WTC11 (cell line): ENCODE measurements at regions not wholly inside any gene's neighbourhood (a gene's known extent, or its start where the extent isn't known, plus 50 kb on each side); places are given as distances from the start of the nearest gene placed in this dataset.

Experiments
- ATAC-seq: fragments of 200-7000 bp; cut with Tn5 transposase; 2 replicates; pipeline ENCODE4 v1.10.0; 2021; ENCODE audit warnings: mild to moderate bottlenecking, moderate library complexity
- CTCF ChIA-PET: fragments of 300-600 bp; sonication (Branson Sonifier 250); formaldehyde crosslinking; loops from one replicate; lab custom pipeline; 2021; ENCODE audit warnings: antibody characterized with exemption; lab: Charles Lee
- POLR2A ChIA-PET: fragments of 350-600 bp; sonication (Branson Sonifier 250); formaldehyde crosslinking; loops from one replicate; lab custom pipeline; 2021; ENCODE audit warnings: antibody characterized with exemption; lab: Charles Lee
- DNase-seq: peaks from one replicate; pipeline ENCODE4 v3.0.0; 2021; ENCODE audit warnings: low spot score
- H3K27ac Mint-ChIP-seq: 2 replicates; pipeline ENCODE4 v1.8.0; 2021; ENCODE audit warnings: mixed read lengths
- H3K27me3 Mint-ChIP-seq: 2 replicates; pipeline ENCODE4 v1.8.0; 2021; ENCODE audit warnings: low read depth, mild to moderate bottlenecking, moderate library complexity, mixed read lengths
- H3K36me3 Mint-ChIP-seq: 2 replicates; pipeline ENCODE4 v1.8.0; 2021; ENCODE audit warnings: mixed read lengths
- H3K4me1 Mint-ChIP-seq: 2 replicates; pipeline ENCODE4 v1.8.0; 2022; ENCODE audit warnings: mixed read lengths
- H3K4me3 Mint-ChIP-seq: 2 replicates; pipeline ENCODE4 v1.8.0; 2021; ENCODE audit warnings: mild to moderate bottlenecking, moderate library complexity, mixed read lengths
- H3K9me3 Mint-ChIP-seq: 2 replicates; pipeline ENCODE4 v1.8.0; 2021; ENCODE audit warnings: mixed read lengths
- ATF1 ChIP-seq: sonication (generic); formaldehyde crosslinking; IDR thresholded peaks from 2 replicates; pipeline ENCODE4 v1.8.1; 2023; ENCODE audit warnings: mild to moderate bottlenecking, moderate library complexity, missing genetic modification reagents
- ELF4 ChIP-seq: sonication (generic); formaldehyde crosslinking; IDR thresholded peaks from 2 replicates; pipeline ENCODE4 v1.8.1; 2022; ENCODE audit warnings: low read depth, mild to moderate bottlenecking, moderate library complexity, missing genetic modification reagents
- GTF2I ChIP-seq: fragments of 250-450 bp; sonication (Bioruptor Pico); conservative IDR thresholded peaks from 2 replicates; pipeline ENCODE4 v1.4.0; 2021; ENCODE audit warnings: mild to moderate bottlenecking
- NFYB ChIP-seq: sonication (generic); formaldehyde crosslinking; conservative IDR thresholded peaks from 2 replicates; pipeline ENCODE4 v1.8.0; 2022; ENCODE audit warnings: low read depth, missing genetic modification reagents
- NR3C1 ChIP-seq: sonication (generic); formaldehyde crosslinking; conservative IDR thresholded peaks from 2 replicates; pipeline ENCODE4 v1.8.1; 2023; ENCODE audit warnings: low read depth, mild to moderate bottlenecking, missing genetic modification reagents
- OVOL2 ChIP-seq: fragments of 250-450 bp; sonication (Bioruptor Pico); IDR thresholded peaks from 2 replicates; pipeline ENCODE4 v1.9.0; 2021; ENCODE audit warnings: mild to moderate bottlenecking, borderline replicate concordance
- PRRX2 ChIP-seq: fragments of 250-450 bp; sonication (Bioruptor Pico); IDR thresholded peaks from 2 replicates; pipeline ENCODE4 v1.8.0; 2021; ENCODE audit warnings: mild to moderate bottlenecking
- SP1 ChIP-seq: sonication (generic); formaldehyde crosslinking; conservative IDR thresholded peaks from 2 replicates; pipeline ENCODE4 v1.8.1; 2022; ENCODE audit warnings: missing genetic modification reagents
- TEAD1 ChIP-seq: sonication (generic); formaldehyde crosslinking; IDR thresholded peaks from 2 replicates; pipeline ENCODE4 v1.8.0; 2022; ENCODE audit warnings: mild to moderate bottlenecking, missing genetic modification reagents
- TEAD4 ChIP-seq: sonication (generic); formaldehyde crosslinking; IDR thresholded peaks from 2 replicates; pipeline ENCODE4 v1.8.0; 2022; ENCODE audit warnings: mild to moderate bottlenecking, missing genetic modification reagents
- ZNF396 ChIP-seq: fragments of 250-450 bp; sonication (Bioruptor Pico); IDR thresholded peaks from 2 replicates; pipeline ENCODE4 v1.8.0; 2021; ENCODE audit warnings: mild to moderate bottlenecking, moderate library complexity, borderline replicate concordance
- TF ChIP-seq, protein P1 (sequence below): sonication (generic); formaldehyde crosslinking; IDR thresholded peaks from 2 replicates; pipeline ENCODE4 v1.8.0; 2023; ENCODE audit warnings: missing genetic modification reagents, mild to moderate bottlenecking, borderline replicate concordance
- TF ChIP-seq, protein P2 (sequence below): fragments of 250-450 bp; sonication (Bioruptor Pico); conservative IDR thresholded peaks from 2 replicates; pipeline ENCODE4 v1.9.0; 2021; ENCODE audit warnings: mild to moderate bottlenecking
- TF ChIP-seq, protein P3 (sequence below): sonication (generic); formaldehyde crosslinking; IDR thresholded peaks from 2 replicates; pipeline ENCODE4 v1.8.1; 2023; ENCODE audit warnings: mild to moderate bottlenecking, missing genetic modification reagents
- TF ChIP-seq, protein P4 (sequence below): fragments of 250-450 bp; sonication (Bioruptor Pico); IDR thresholded peaks from 2 replicates; pipeline ENCODE4 v1.8.0; 2021; ENCODE audit warnings: mild to moderate bottlenecking
- TF ChIP-seq, protein P5 (sequence below): sonication (generic); formaldehyde crosslinking; IDR thresholded peaks from 2 replicates; pipeline ENCODE4 v1.8.1; 2022; ENCODE audit warnings: mild to moderate bottlenecking, moderate library complexity, missing genetic modification reagents

DNA sequence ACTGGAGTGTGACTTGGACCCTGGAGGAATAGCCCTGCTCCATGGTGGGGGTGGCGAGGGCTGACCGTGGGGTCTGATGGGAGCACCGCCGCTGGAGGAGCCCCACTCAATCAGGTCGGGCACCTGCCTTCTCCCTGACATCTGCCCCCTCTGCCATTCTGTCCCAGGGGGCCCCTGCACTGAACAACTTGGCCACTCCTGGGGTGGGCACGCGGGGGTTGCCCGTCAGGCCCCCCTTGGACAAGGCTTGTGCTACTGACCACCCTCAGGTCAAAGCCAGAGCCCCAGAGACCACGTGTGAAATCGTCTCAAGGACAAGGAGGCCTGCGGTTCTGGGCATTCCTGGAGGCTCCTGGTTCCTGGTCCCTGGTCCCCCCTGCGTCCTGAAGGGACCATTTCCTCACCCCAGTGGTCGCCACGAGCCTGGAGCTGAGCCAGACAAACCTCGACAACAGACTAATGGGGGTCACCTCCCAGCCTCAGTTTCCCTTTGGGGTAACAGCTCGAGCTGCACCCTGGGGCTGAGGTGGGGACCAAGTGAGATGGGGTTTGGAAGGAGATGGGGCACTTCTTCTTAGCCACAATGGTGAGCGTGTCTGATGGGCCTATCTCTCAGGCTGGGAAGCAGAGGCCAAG is 73.4 kb upstream of the RNU6ATAC start:
- Mint-ChIP-seq H3K27me3 (no peaks in the 10 kb centered on the region), H3K4me3 (no peak overlapping the region), H3K4me1 (no peaks in the 10 kb centered on the region), H3K36me3 (no peaks in the 10 kb centered on the region), H3K9me3 (no peaks in the 10 kb centered on the region), H3K27ac (no peak overlapping the region)
- POLR2A ChIA-PET = no interaction called here
- TF ChIP-seq ELF4 (CRISPR knock-in tag) = no peak
- TF ChIP-seq, protein P1, sequence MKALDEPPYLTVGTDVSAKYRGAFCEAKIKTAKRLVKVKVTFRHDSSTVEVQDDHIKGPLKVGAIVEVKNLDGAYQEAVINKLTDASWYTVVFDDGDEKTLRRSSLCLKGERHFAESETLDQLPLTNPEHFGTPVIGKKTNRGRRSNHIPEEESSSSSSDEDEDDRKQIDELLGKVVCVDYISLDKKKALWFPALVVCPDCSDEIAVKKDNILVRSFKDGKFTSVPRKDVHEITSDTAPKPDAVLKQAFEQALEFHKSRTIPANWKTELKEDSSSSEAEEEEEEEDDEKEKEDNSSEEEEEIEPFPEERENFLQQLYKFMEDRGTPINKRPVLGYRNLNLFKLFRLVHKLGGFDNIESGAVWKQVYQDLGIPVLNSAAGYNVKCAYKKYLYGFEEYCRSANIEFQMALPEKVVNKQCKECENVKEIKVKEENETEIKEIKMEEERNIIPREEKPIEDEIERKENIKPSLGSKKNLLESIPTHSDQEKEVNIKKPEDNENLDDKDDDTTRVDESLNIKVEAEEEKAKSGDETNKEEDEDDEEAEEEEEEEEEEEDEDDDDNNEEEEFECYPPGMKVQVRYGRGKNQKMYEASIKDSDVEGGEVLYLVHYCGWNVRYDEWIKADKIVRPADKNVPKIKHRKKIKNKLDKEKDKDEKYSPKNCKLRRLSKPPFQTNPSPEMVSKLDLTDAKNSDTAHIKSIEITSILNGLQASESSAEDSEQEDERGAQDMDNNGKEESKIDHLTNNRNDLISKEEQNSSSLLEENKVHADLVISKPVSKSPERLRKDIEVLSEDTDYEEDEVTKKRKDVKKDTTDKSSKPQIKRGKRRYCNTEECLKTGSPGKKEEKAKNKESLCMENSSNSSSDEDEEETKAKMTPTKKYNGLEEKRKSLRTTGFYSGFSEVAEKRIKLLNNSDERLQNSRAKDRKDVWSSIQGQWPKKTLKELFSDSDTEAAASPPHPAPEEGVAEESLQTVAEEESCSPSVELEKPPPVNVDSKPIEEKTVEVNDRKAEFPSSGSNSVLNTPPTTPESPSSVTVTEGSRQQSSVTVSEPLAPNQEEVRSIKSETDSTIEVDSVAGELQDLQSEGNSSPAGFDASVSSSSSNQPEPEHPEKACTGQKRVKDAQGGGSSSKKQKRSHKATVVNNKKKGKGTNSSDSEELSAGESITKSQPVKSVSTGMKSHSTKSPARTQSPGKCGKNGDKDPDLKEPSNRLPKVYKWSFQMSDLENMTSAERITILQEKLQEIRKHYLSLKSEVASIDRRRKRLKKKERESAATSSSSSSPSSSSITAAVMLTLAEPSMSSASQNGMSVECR (CRISPR knock-in tag) = no peak
- TF ChIP-seq, protein P2, sequence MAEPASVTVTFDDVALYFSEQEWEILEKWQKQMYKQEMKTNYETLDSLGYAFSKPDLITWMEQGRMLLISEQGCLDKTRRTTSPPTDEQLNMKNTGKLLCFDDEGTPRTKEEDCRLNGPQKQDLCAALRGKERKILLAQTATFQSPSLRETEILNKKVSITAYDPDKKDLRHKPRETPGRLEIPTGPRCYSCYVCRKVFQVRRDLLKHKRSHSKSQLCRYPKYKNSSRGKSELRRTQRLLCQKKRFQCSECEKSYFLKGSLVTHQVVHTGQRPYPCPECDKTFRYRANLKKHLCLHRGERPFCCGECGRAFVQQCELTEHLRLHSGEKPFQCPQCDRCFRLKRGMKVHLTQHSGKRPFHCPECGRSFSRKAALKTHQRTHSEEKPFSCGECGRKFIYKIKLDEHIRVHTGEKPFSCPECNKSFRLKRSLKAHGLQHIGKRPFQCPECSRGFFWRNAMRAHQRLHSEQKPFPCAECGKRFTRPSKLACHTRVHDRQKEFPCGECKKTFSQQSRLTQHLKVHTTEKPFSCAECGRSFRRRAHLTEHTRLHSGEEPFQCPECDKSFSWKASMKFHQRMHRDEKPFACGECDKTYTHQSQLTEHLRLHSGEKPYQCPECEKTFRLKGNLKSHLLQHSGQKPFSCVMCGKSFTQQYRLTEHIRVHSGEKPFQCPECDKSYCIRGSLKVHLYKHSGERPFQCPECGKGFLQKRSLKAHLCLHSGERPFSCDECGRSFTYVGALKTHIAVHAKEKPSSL (CRISPR knock-in tag) = no peak
- TF ChIP-seq, protein P3, sequence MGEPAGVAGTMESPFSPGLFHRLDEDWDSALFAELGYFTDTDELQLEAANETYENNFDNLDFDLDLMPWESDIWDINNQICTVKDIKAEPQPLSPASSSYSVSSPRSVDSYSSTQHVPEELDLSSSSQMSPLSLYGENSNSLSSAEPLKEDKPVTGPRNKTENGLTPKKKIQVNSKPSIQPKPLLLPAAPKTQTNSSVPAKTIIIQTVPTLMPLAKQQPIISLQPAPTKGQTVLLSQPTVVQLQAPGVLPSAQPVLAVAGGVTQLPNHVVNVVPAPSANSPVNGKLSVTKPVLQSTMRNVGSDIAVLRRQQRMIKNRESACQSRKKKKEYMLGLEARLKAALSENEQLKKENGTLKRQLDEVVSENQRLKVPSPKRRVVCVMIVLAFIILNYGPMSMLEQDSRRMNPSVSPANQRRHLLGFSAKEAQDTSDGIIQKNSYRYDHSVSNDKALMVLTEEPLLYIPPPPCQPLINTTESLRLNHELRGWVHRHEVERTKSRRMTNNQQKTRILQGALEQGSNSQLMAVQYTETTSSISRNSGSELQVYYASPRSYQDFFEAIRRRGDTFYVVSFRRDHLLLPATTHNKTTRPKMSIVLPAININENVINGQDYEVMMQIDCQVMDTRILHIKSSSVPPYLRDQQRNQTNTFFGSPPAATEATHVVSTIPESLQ (CRISPR knock-in tag) = no peak
- TF ChIP-seq SP1 = no peak
- no peak for TF ChIP-seq OVOL2 (CRISPR knock-in tag)
- TF ChIP-seq ZNF396 (CRISPR knock-in tag) = no peak
- TF ChIP-seq PRRX2 (CRISPR knock-in tag) = no peak
- no peak for TF ChIP-seq NR3C1
- TF ChIP-seq NFYB (CRISPR knock-in tag) = no peak
- no peak for TF ChIP-seq TEAD4 (CRISPR knock-in tag)
- TF ChIP-seq, protein P4, sequence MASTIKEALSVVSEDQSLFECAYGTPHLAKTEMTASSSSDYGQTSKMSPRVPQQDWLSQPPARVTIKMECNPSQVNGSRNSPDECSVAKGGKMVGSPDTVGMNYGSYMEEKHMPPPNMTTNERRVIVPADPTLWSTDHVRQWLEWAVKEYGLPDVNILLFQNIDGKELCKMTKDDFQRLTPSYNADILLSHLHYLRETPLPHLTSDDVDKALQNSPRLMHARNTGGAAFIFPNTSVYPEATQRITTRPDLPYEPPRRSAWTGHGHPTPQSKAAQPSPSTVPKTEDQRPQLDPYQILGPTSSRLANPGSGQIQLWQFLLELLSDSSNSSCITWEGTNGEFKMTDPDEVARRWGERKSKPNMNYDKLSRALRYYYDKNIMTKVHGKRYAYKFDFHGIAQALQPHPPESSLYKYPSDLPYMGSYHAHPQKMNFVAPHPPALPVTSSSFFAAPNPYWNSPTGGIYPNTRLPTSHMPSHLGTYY (CRISPR knock-in tag) = no peak
- no peak for TF ChIP-seq ATF1
- no peak for TF ChIP-seq TEAD1
- TF ChIP-seq, protein P5, sequence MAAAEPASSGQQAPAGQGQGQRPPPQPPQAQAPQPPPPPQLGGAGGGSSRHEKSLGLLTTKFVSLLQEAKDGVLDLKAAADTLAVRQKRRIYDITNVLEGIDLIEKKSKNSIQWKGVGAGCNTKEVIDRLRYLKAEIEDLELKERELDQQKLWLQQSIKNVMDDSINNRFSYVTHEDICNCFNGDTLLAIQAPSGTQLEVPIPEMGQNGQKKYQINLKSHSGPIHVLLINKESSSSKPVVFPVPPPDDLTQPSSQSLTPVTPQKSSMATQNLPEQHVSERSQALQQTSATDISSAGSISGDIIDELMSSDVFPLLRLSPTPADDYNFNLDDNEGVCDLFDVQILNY (CRISPR knock-in tag) = no peak
- no peak for TF ChIP-seq GTF2I (CRISPR knock-in tag)
- DNase-seq (no peak), ATAC-seq (no peak)
- CTCF ChIA-PET = no interaction called here
